Endodermal cell (in vitro differentiated cells): ENCODE measurements at regions not wholly inside any gene's neighbourhood (a gene's known extent, or its start where the extent isn't known, plus 50 kb on each side); places are given as distances from the start of the nearest gene placed in this dataset.

Experiments used
- DNase-seq: peaks from one replicate; pipeline ENCODE4 v3.0.0-alpha.2; 2017
- H3K27ac ChIP-seq: 2 replicates; pipeline ENCODE4 v1.5.1; 2013; ENCODE audit warnings: mild to moderate bottlenecking, low read depth, low read length, moderate library complexity
- H3K27me3 ChIP-seq: 2 replicates; pipeline ENCODE4 v1.6.1; 2013; ENCODE audit warnings: mild to moderate bottlenecking, low read length, moderate library complexity; ENCODE audit not compliant: insufficient read depth, control insufficient read depth, poor library complexity, severe bottlenecking
- H3K36me3 ChIP-seq: 2 replicates; pipeline ENCODE4 v1.7.0; 2013; ENCODE audit warnings: mild to moderate bottlenecking, low read length, moderate library complexity; ENCODE audit not compliant: control insufficient read depth, insufficient read depth
- H3K4me1 ChIP-seq: one replicate; pipeline ENCODE4 v1.7.0; 2013; ENCODE audit warnings: low read length; ENCODE audit not compliant: control insufficient read depth, insufficient read depth
- H3K4me3 ChIP-seq: 2 replicates; pipeline ENCODE4 v1.5.1; 2013; ENCODE audit warnings: mild to moderate bottlenecking, low read length, moderate library complexity
- H3K9ac ChIP-seq: 2 replicates; pipeline ENCODE4 v1.6.1; 2013; ENCODE audit warnings: mild to moderate bottlenecking, low read length, moderate library complexity; ENCODE audit not compliant: poor library complexity, severe bottlenecking; ENCODE audit errors: extremely low read depth
- H3K9me3 ChIP-seq: 2 replicates; pipeline ENCODE4 v1.6.1; 2013; ENCODE audit warnings: mild to moderate bottlenecking, low read length, moderate library complexity; ENCODE audit not compliant: control insufficient read depth
- H3K27ac Mint-ChIP-seq: 2 replicates; pipeline ENCODE4 v1.8.0; 2020; ENCODE audit warnings: mixed read lengths
- H3K27me3 Mint-ChIP-seq: 2 replicates; pipeline ENCODE4 v1.8.0; 2021; ENCODE audit warnings: mild to moderate bottlenecking, mixed read lengths; ENCODE audit not compliant: insufficient read depth
- H3K36me3 Mint-ChIP-seq: 2 replicates; pipeline ENCODE4 v1.8.0; 2020; ENCODE audit warnings: low read depth, mixed read lengths
- H3K4me1 Mint-ChIP-seq: 2 replicates; pipeline ENCODE4 v1.8.0; 2020; ENCODE audit warnings: mixed read lengths
- H3K4me3 Mint-ChIP-seq: 2 replicates; pipeline ENCODE4 v1.8.0; 2020; ENCODE audit warnings: mild to moderate bottlenecking, moderate library complexity, mixed read lengths
- H3K9me3 Mint-ChIP-seq: 2 replicates; pipeline ENCODE4 v1.8.0; 2020; ENCODE audit warnings: mild to moderate bottlenecking, mixed read lengths
- WGBS, 2 experiments: methylation state at CpG; one replicate each; pipeline versions ENCODE4 v1.1.5 to v1.1.7; 2013; ENCODE audit warnings: missing lambda C conversion rate in 2 of 2, mixed read lengths in 1 of 2; ENCODE audit not compliant: insufficient coverage in 1 of 2, insufficient read length in 1 of 2; 5-methylcytosine and 5-hydroxymethylcytosine counted together
- TF ChIP-seq, protein P1 (sequence below): fragments of 200-600 bp; sonication (generic); conservative IDR thresholded peaks from 2 replicates; pipeline ENCODE4 v1.5.0; 2021; ENCODE audit warnings: antibody characterized with exemption, mild to moderate bottlenecking

DNA sequence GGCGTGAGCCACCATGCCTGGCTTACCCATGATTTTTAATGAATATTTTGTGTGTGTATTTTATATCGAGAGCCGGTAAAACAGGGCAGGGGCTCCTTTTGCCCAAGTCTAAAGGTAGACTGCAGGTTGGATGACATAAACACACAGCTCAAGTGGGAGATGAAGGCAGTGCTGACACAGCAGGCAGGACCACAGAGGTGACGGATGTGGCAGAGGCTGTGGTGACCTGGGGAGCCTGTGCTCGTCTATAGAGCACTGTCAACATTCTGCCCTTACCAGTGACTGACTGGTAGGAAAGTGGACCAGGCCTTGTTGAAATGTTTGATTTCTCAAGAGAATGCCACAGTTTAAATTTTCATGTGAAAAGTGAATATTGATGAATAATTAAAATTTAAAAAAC lies 137.5 kb downstream of the ZFP64 start:
- Histone ChIP-seq H3K4me3 (no peak overlapping the region), H3K4me1 (no peaks in the 10 kb centered on the region), H3K9ac (no peak overlapping the region), H3K9me3 (peaks cover 26% of the 10 kb centered on the region), H3K27ac (no peak overlapping the region), H3K27me3 (no peaks in the 10 kb centered on the region), H3K36me3 (no peaks in the 10 kb centered on the region)
- WGBS, 2 experiments, result 92 to 94% methylated on average over 4 to 5 of the region's 5 CpGs
- Mint-ChIP-seq H3K4me1 (peaks cover 4% of the 10 kb centered on the region), H3K27ac (no peak overlapping the region), H3K36me3 (peaks cover 13% of the 10 kb centered on the region), H3K9me3 (peaks cover 24% of the 10 kb centered on the region), H3K4me3 (no peak overlapping the region), H3K27me3 (no peaks in the 10 kb centered on the region)
- DNase-seq, result no peak
- TF ChIP-seq, protein P1, sequence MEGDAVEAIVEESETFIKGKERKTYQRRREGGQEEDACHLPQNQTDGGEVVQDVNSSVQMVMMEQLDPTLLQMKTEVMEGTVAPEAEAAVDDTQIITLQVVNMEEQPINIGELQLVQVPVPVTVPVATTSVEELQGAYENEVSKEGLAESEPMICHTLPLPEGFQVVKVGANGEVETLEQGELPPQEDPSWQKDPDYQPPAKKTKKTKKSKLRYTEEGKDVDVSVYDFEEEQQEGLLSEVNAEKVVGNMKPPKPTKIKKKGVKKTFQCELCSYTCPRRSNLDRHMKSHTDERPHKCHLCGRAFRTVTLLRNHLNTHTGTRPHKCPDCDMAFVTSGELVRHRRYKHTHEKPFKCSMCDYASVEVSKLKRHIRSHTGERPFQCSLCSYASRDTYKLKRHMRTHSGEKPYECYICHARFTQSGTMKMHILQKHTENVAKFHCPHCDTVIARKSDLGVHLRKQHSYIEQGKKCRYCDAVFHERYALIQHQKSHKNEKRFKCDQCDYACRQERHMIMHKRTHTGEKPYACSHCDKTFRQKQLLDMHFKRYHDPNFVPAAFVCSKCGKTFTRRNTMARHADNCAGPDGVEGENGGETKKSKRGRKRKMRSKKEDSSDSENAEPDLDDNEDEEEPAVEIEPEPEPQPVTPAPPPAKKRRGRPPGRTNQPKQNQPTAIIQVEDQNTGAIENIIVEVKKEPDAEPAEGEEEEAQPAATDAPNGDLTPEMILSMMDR, result no peak

GRCh38 chr20:52049001-52049731 lies 142.4 kb downstream of the ZFP64 start:
- Mint-ChIP-seq H3K27me3 (no peaks in the 10 kb centered on the region), H3K9me3 (no peaks in the 10 kb centered on the region), H3K4me3 (peak overlapping the region; percentile 39), H3K36me3 (no peaks in the 10 kb centered on the region), H3K27ac (peak overlapping the region; percentile 96), H3K4me1 (peaks cover 31% of the 10 kb centered on the region)
- 0 to 8% methylated on average over 3 to 7 of the region's 7 CpGs for WGBS, 2 experiments
- DNase-seq, result peak; percentile 85
- peaks cover 7% of the 10 kb centered on the region for H3K4me1 ChIP-seq
- peak overlapping the region; percentile 72 for H3K4me3 ChIP-seq
- H3K27ac ChIP-seq, result peak overlapping the region; percentile 7
- no peaks in the 10 kb centered on the region for H3K27me3 ChIP-seq
- H3K36me3 ChIP-seq, result no peaks in the 10 kb centered on the region
- no peaks in the 10 kb centered on the region for H3K9me3 ChIP-seq
- peak overlapping the region; percentile 70 for H3K9ac ChIP-seq
- TF ChIP-seq, protein P1, result no peak

DNA sequence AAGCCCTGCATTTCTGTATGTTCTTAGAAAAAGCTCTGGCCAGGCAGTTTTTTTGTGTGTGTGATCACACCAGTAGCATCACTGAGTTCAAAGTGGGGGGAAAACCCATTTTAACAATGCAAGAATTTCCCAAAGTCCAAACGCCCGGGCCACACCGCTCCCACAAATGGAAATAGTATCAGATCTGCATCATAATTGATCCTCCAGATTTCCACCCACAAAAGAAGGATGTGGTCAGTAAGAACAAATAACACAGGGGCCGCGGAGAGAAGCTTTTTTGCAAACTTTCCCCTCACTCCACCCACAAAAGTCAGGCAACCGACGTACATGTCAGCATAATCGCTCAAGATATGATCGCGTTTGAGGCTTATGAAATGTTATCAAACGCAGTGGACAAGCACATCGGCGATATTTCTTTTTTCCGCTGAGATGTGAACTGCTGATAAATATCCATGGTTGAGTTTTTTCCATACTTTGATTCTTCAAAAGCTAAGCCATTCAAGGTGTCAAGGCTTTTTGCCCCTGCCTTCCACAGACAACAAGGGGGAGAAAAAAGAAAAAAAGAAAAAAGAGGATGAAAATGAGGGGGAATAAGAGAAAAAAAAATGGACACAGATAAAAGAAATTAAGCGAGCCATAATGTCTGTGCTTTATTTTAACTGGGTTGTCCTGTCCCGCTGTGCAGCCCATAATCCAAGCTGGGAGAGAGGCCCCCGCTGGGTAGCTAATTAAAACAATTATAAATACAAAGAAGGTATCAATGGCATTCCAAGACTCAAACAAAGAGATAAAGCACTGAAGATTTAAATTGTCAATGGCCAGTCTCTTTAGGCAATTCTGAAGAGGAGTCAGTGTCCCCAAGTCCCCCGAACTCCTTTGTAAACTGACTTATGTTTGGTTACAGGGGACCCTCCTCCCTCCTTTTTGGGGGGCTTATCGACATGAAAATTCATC lies 143.5 kb downstream of the ZFP64 start:
- DNase-seq, result peak; percentile 85

More for the DNA sequence above, 143.5 kb downstream of the ZFP64 start:
- H3K27ac ChIP-seq, result peak overlapping the region; percentile 78
- peaks cover 7% of the 10 kb centered on the region for H3K4me1 ChIP-seq
- no peaks in the 10 kb centered on the region for H3K36me3 ChIP-seq
- Mint-ChIP-seq H3K4me3 (peak overlapping the region; percentile 39), H3K27ac (peak overlapping the region; percentile 96), H3K4me1 (peaks cover 31% of the 10 kb centered on the region), H3K36me3 (no peaks in the 10 kb centered on the region), H3K9me3 (no peaks in the 10 kb centered on the region), H3K27me3 (no peaks in the 10 kb centered on the region)
- TF ChIP-seq, protein P1, result no peak
- no peaks in the 10 kb centered on the region for H3K27me3 ChIP-seq
- peak overlapping the region; percentile 72 for H3K4me3 ChIP-seq
- 1 to 4% methylated on average over 15 to 17 of the region's 19 CpGs for WGBS, 2 experiments
- H3K9ac ChIP-seq, result peak overlapping the region; percentile 70
- no peaks in the 10 kb centered on the region for H3K9me3 ChIP-seq
